WTC11 (cell line): ENCODE measurements at regions not wholly inside any gene's neighbourhood (a gene's known extent, or its start where the extent isn't known, plus 50 kb on each side); places are given as distances from the start of the nearest gene placed in this dataset.

Experiments
- ATAC-seq: fragments of 200-7000 bp; cut with Tn5 transposase; 2 replicates; pipeline ENCODE4 v1.10.0; 2021; ENCODE audit warnings: mild to moderate bottlenecking, moderate library complexity
- CTCF ChIA-PET: fragments of 300-600 bp; sonication (Branson Sonifier 250); formaldehyde crosslinking; loops from one replicate; lab custom pipeline; 2021; ENCODE audit warnings: antibody characterized with exemption; lab: Charles Lee
- POLR2A ChIA-PET: fragments of 350-600 bp; sonication (Branson Sonifier 250); formaldehyde crosslinking; loops from one replicate; lab custom pipeline; 2021; ENCODE audit warnings: antibody characterized with exemption; lab: Charles Lee
- DNase-seq: peaks from one replicate; pipeline ENCODE4 v3.0.0; 2021; ENCODE audit warnings: low spot score
- H3K27ac Mint-ChIP-seq: 2 replicates; pipeline ENCODE4 v1.8.0; 2021; ENCODE audit warnings: mixed read lengths
- H3K27me3 Mint-ChIP-seq: 2 replicates; pipeline ENCODE4 v1.8.0; 2021; ENCODE audit warnings: low read depth, mild to moderate bottlenecking, moderate library complexity, mixed read lengths
- H3K36me3 Mint-ChIP-seq: 2 replicates; pipeline ENCODE4 v1.8.0; 2021; ENCODE audit warnings: mixed read lengths
- H3K4me1 Mint-ChIP-seq: 2 replicates; pipeline ENCODE4 v1.8.0; 2022; ENCODE audit warnings: mixed read lengths
- H3K4me3 Mint-ChIP-seq: 2 replicates; pipeline ENCODE4 v1.8.0; 2021; ENCODE audit warnings: mild to moderate bottlenecking, moderate library complexity, mixed read lengths
- H3K9me3 Mint-ChIP-seq: 2 replicates; pipeline ENCODE4 v1.8.0; 2021; ENCODE audit warnings: mixed read lengths
- ARID4B ChIP-seq: sonication (generic); formaldehyde crosslinking; IDR thresholded peaks from 2 replicates; pipeline ENCODE4 v1.8.0; 2023; ENCODE audit warnings: missing genetic modification reagents, mild to moderate bottlenecking, borderline replicate concordance
- ATF6 ChIP-seq: sonication (generic); formaldehyde crosslinking; IDR thresholded peaks from 2 replicates; pipeline ENCODE4 v1.8.1; 2023; ENCODE audit warnings: mild to moderate bottlenecking, missing genetic modification reagents
- CREB1 ChIP-seq: sonication (generic); formaldehyde crosslinking; IDR thresholded peaks from 2 replicates; pipeline ENCODE4 v1.8.0; 2023; ENCODE audit warnings: mild to moderate bottlenecking, missing genetic modification reagents
- CREM ChIP-seq: sonication (generic); formaldehyde crosslinking; IDR thresholded peaks from 2 replicates; pipeline ENCODE4 v1.8.1; 2022; ENCODE audit warnings: mild to moderate bottlenecking, missing genetic modification reagents, moderate library complexity
- E2F1 ChIP-seq: sonication (generic); formaldehyde crosslinking; IDR thresholded peaks from 2 replicates; pipeline ENCODE4 v1.8.0; 2022; ENCODE audit warnings: mild to moderate bottlenecking, missing genetic modification reagents
- ELF4 ChIP-seq: sonication (generic); formaldehyde crosslinking; IDR thresholded peaks from 2 replicates; pipeline ENCODE4 v1.8.1; 2022; ENCODE audit warnings: low read depth, mild to moderate bottlenecking, moderate library complexity, missing genetic modification reagents
- FOXJ3 ChIP-seq: sonication (generic); formaldehyde crosslinking; IDR thresholded peaks from 2 replicates; pipeline ENCODE4 v1.9.0; 2021; ENCODE audit warnings: missing genetic modification reagents, mild to moderate bottlenecking, borderline replicate concordance
- NFE2L1 ChIP-seq: sonication (generic); formaldehyde crosslinking; IDR thresholded peaks from 2 replicates; pipeline ENCODE4 v1.8.1; 2023; ENCODE audit warnings: missing genetic modification reagents
- PRRX2 ChIP-seq: fragments of 250-450 bp; sonication (Bioruptor Pico); IDR thresholded peaks from 2 replicates; pipeline ENCODE4 v1.8.0; 2021; ENCODE audit warnings: mild to moderate bottlenecking
- SP1 ChIP-seq: sonication (generic); formaldehyde crosslinking; conservative IDR thresholded peaks from 2 replicates; pipeline ENCODE4 v1.8.1; 2022; ENCODE audit warnings: missing genetic modification reagents
- STAT6 ChIP-seq: sonication (generic); formaldehyde crosslinking; conservative IDR thresholded peaks from 2 replicates; pipeline ENCODE4 v1.8.1; 2023; ENCODE audit warnings: mild to moderate bottlenecking, low read depth, missing genetic modification reagents, moderate library complexity
- ZBTB21 ChIP-seq: sonication (generic); formaldehyde crosslinking; IDR thresholded peaks from 2 replicates; pipeline ENCODE4 v1.8.1; 2023; ENCODE audit warnings: mild to moderate bottlenecking, missing genetic modification reagents, borderline replicate concordance
- ZMAT4 ChIP-seq: fragments of 250-450 bp; sonication (Bioruptor Pico); IDR thresholded peaks from 2 replicates; pipeline ENCODE4 v1.9.0; 2021; ENCODE audit warnings: mild to moderate bottlenecking
- ZNF219 ChIP-seq: sonication (generic); formaldehyde crosslinking; IDR thresholded peaks from 2 replicates; pipeline ENCODE4 v1.8.0; 2023; ENCODE audit warnings: missing genetic modification reagents, mild to moderate bottlenecking, borderline replicate concordance
- ZNF425 ChIP-seq: fragments of 250-450 bp; sonication (Bioruptor Pico); conservative IDR thresholded peaks from 2 replicates; pipeline ENCODE4 v1.9.0; 2021; ENCODE audit warnings: mild to moderate bottlenecking
- ZNF671 ChIP-seq: fragments of 250-450 bp; sonication (Bioruptor Pico); IDR thresholded peaks from 2 replicates; pipeline ENCODE4 v1.8.0; 2021; ENCODE audit warnings: mild to moderate bottlenecking

GRCh38 chr17:27402943-27403342 is 53.3 kb upstream of the KSR1 start:
- TF ChIP-seq FOXJ3 (CRISPR knock-in tag) (no peak), PRRX2 (CRISPR knock-in tag) (no peak), NFE2L1 (no peak), E2F1 (no peak), ARID4B (CRISPR knock-in tag) (no peak), SP1 (CRISPR knock-in tag) (no peak), ATF6 (CRISPR knock-in tag) (no peak), ZNF219 (CRISPR knock-in tag) (no peak), ZNF425 (CRISPR knock-in tag) (no peak), STAT6 (CRISPR knock-in tag) (no peak), ZMAT4 (no peak), ZNF671 (no peak), ELF4 (no peak), CREB1 (CRISPR knock-in tag) (no peak), ZBTB21 (CRISPR knock-in tag) (no peak), CREM (CRISPR knock-in tag) (no peak)
- ChIA-PET POLR2A (no interaction called here), CTCF (interaction anchor here (0.6 to 1.2 kb wide), 5 partner anchors 28 to 252 kb away, joined by 3 to 5 read pairs (median 3); partner anchors contain the start of gene KSR1)

More at GRCh38 chr17:27402943-27403342, 53.3 kb upstream of the KSR1 start:
- no peak for DNase-seq
- ATAC-seq = no peak
- Mint-ChIP-seq H3K27ac (no peak overlapping the region), H3K27me3 (no peaks in the 10 kb centered on the region), H3K4me1 (peaks cover 9% of the 10 kb centered on the region), H3K36me3 (no peaks in the 10 kb centered on the region), H3K9me3 (0 out of 2 replicates have a peak, but pooled peaks cover 4% of the 10 kb centered on the region), H3K4me3 (no peak overlapping the region)
